Middle frontal gyrus (tissue), 1 donor: ENCODE measurements at regions not wholly inside any gene's neighbourhood (a gene's known extent, or its start where the extent isn't known, plus 50 kb on each side); places are given as distances from the start of the nearest gene placed in this dataset.
A peak's percentile ranks its signal among the peaks of the same experiment; 100 is the strongest.

Source experiments
- DNase-seq: peaks from one replicate; pipeline ENCODE4 v3.0.0-alpha.2; 2015; ENCODE audit warnings: low spot score; ENCODE audit errors: extremely low spot score

DNA sequence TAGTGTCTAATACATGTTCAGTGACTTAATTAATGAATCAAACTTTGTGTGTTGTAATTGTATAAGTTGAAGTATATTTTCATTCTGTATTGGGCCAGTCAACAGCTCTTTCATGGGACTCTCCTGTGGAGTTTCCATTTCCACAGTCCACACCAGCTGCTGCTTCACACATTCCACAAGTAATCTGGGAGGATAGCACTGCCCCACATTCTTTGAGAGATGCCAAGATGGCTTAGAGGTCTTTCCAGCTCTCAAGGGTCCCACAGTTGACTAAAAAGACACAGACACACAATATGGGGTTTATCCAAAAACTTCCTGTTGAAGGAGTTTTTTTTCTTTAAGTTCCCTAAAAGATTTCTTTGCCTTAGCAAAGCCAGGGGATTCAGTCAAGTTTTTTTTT is 408.3 kb downstream of the AACS start:
- DNase-seq: no peak

DNA sequence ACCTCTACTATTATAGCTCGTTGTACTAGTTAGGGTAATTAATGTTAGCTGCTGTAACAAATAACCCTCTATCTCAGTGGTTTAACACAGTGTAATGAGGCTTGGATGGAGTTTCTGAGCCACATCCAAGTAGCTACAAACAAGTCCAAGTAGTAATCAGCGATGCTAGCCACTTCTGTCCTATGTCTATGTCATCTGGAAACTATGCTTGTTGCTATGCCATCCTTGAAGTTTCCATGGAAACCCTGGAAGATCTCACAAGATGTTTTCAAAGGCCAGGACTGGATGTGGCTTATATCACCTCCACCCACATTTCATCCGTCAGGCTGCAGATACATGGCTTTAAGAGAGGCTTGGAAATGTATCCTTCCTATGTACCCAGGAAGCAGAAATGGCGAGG is 422.1 kb downstream of the AACS start:
- no peak for DNase-seq

- DNase-seq: no peak
These were observed 426.3 kb downstream of the AACS start for GRCh38 chr12:125491553-125491952.

DNA sequence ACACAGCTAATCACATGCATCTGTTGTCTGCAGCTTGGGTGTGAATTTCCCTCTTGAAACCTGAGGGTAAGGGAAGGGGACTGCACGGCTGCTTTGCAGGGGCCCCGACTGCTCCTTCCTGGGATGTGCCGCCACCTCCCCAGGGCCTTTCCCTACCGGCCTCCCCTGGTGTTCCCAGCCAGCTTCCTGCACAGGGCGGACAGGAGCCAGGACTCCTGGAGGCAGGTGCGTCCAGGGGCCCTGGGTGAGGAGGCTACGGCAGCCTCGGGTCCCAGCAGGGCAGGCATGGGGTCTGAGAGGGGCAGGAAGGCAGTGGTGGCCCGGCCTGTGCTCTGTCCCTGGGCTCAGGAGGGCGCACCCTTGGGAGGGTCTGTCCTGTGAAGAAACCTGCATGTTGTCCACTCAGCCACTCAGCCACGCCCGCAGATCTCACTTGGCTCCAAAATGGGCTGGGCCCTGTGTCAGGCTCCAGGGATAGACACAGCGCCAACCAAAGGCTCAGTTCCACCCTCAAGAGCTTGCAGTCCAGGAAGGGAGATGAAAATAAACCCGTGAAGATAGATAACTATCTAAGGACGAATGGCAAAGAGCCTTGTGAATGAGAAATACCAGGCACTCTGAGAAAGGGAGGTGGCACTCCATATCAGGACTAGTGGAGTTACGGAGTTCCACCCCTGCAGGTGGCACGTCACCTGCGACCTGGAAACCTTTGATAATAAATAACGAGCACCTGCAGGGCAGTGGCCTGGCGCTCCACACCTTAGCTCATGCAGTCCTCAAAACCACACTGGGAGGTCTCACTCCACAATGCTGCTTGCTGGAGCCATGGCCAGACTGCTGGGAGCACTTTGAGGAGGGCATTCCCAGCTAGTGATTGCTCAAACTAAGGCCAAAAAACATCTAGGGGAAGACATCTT is 427.4 kb downstream of the AACS start:
- DNase-seq: no peak

DNA sequence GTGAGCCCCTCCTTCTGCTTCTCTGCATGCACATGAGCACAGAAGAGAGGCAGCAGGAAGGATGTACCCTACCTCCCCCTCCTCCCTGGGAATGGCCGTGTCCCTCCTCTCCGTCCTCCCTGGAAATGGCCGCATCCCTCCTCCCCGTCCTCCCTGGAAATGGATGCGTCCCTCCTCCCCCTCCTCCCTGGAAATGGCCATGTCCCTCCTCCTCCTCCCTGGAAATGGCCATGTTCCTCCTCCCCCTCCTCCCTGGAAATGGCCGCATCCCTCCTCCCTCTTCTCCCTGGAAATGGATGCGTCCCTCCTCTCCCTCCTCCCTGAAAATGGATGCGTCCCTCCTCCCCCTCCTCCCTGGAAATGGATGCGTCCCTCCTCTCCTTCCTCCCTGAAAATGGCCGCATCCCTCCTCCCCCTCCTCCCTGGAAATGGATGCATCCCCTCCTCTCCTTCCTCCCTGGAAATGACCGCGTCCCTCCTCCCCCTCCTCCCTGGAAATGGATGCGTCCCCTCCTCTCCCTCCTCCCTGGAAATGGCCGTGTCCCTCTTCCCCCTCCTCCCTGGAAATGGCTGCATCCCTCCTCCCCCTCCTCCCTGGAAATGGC is 428.6 kb downstream of the AACS start:
- DNase-seq: no peak

- no peak for DNase-seq
These were observed 437.9 kb downstream of the AACS start for GRCh38 chr12:125503128-125503527.

- DNase-seq: no peak
These were observed 444.0 kb downstream of the AACS start for GRCh38 chr12:125509195-125509594.

DNA sequence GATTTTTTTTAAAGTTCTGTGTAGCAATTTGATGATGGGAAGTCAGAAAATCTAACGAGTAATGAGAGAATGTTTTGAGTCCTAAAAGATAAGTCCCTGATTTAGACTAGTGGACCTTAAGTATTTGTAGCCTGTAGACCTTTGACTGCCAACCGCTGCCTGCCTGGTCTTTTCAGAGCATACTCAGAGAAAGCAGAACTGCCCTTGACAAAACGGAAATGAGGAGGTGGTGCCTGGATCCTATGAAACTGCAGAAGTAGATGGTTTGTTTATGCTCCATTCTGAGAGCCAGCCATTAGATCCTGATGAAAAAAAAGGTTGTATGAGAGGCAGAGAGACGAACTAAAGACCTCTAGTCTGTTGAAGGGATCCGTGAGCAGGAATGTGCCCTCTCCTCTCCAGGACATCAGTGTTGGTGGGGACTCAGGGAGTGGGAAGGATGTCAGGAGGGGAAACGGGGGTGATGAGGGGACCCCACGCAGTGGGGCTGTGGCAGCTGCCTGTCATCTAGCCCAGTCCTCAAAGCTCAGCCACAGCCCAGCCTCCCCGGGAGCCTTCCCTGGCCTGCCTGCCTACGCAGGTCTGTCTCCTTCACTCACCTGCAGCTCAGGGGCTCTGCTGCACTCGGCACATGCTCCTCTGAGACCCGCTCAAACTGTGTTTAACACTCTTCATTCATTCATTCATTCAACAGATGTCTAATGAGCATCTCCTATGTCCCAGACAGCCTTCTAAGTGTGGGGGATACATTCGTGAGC is 447.5 kb downstream of the AACS start:
- DNase-seq: no peak

DNA sequence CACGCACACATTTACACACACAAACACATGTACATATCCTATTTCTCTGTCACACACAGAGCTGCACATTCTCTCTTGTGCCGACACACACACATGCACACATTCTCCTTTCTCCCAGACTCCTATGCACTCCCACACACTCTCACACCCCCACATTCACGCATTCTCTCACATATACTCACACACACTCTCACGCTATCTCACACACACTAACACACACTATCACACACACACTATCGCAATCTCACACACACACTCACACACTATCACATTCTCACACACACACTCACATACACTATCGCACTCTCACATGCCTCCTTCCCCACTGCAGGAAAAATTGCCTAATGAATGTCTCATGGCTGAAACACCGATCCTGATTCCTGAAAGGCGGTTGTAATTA is 450.7 kb downstream of the AACS start:
- DNase-seq: no peak

DNA sequence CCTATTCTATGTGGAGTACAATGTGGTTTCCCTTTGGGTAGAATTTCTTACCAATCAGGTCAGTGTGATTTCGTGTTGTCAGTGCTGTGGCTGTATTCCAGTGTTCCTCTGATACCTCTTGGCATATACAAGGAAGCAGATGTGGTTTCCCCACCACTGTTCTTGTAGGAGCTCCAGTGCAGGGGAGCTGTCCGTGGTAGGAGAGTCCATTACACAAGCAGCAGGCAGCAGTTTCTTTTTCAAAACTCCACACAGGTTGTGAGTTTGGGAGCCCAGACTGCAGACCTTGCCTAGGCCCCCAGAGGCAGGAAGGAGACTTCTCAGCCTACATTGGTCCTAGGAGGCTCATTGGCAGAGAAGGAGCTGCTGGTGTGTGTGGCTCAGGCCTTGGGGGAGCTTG is 452.8 kb downstream of the AACS start:
- no peak for DNase-seq

DNA sequence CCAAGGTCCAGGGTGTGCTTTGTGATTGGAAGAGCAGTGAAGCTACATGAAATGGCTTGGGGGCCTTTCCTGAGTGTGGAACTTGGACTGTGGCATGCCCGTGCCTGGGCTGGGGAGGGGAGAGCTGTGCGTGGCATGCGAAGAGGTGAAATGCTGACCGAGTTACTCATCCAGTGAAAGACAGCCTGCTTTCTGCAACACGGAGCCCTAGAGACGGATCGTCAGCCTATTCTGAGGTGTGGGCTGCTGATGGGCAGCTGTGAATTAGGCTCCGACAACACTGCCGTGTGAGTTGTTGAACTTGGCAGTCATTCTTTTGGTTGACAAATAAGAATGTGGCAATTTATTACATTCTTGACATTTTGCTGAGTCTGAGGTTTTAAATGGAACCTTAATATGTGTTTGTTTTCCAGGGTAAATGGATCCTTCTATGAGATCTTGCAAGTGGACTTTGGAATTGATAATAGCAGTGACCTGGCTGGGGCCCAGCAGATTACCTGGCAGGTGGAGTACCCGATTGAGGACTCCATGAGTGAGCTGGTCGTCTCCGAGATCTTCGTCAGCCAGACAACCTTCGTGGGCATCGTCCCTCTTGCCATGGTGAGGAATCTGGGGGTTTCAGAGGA is 453.9 kb downstream of the AACS start:
- no peak for DNase-seq

DNA sequence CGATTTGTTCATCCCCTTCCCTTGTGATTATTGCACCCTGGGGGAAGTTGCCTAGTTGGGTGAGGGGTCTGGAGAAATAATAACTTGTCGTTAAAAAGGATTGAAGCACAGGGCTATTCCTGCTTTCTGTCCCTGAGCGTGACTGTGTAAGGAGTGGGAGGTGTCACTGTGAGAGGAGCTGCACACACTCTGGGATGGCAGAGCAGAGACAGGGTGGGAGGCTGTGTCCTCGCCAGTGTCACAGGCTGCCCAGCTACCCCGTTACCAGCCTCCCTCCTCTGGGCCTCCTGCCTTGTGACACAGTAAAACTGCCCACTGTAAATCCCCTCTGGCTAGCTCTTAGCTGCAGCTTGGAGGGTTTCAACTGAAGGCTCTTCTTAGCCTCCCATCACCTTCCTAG is 460.6 kb downstream of the AACS start:
- no peak for DNase-seq

- DNase-seq: peak; percentile 61
These were observed 463.0 kb downstream of the AACS start for GRCh38 chr12:125528281-125528680.

DNA sequence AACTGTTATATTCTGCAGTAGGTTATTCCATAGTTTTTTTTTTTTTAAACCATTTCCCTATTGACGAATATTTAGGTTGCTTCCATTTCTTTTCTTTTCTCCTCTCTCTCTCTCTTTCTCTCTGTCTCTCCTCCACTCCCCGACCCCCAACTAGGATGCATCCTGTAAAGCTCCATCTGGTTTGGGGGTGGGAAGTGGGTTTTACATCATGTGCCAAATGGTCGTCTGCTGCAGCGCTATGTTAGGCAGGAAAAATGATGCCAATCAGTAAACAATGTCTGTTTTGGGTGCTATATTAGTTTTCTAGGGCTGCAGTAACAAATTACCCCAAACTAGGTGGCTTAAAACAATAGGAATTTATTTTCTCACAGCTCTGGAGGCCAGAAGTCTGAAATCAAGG is 465.0 kb downstream of the AACS start:
- DNase-seq: no peak

- DNase-seq: no peak
These were observed 465.6 kb downstream of the AACS start for GRCh38 chr12:125530876-125531275.

- DNase-seq: no peak
These were observed 466.3 kb downstream of the AACS start for GRCh38 chr12:125531574-125531973.

- DNase-seq: no peak
These were observed 468.3 kb downstream of the AACS start for GRCh38 chr12:125533434-125534029.

GRCh38 chr12:125538401-125539199 is 473.4 kb downstream of the AACS start:
- no peak for DNase-seq

GRCh38 chr12:125540580-125541204 is 475.5 kb downstream of the AACS start:
- no peak for DNase-seq

DNA sequence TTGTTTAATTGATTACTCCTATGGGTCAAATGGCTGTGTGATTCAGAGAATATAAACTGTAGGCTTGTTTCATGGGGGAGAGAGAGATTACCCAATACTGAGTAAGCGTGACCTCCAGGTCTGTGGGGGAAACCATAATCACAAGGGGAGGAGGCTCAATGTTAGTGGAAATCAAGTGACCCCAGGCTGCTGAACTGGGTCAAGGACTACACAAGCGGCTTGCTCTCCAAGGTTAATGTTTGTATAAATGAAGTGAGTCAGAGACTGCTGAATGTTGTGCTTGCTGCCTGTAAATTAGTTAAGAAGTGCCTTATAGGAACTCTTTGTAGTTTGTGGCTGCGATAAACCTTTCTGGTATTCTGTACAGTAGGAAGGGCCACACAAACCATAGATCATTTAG is 479.7 kb downstream of the AACS start:
- no peak for DNase-seq
